ENCODE measurements at regions not wholly inside any gene's neighbourhood (a gene's known extent, or its start where the extent isn't known, plus 50 kb on each side); places are given as distances from the start of the nearest gene placed in this dataset.

GRCh38 chr7:83882551-83882950 lies 233.6 kb upstream of the SEMA3E start:
- Histone ChIP-seq H3K36me3 (ENCODE audit: control insufficient read depth in 2 of 2, insufficient read depth in 1 of 2, low read length in 2 of 2) (no peaks in the 10 kb centered on the region), H3K4me3 (ENCODE audit: low read depth, low read length) (no peak overlapping the region), H3K4me1 (ENCODE audit: control insufficient read depth, insufficient read depth, low read length) (no peaks in the 10 kb centered on the region), H3K27ac (ENCODE audit: extremely low read depth, low read depth, low read length) (no peak overlapping the region), H3K9me3 (ENCODE audit: control insufficient read depth, insufficient read depth, low read depth, low read length) (no peaks in the 10 kb centered on the region)
- TF ChIP-seq YY2 (tag by site-specific recombination; IDR thresholded peaks at IDR 0.05) (no peak), ZNF626 (tag by site-specific recombination; IDR thresholded peaks at IDR 0.05) (no peak), ZNF16 (tag by site-specific recombination; IDR thresholded peaks at IDR 0.05; ENCODE audit: low read depth) (no peak), ZNF544 (tag by site-specific recombination; IDR thresholded peaks at IDR 0.05) (no peak), ZNF19 (tag by site-specific recombination; IDR thresholded peaks at IDR 0.05; ENCODE audit: low read depth) (no peak), ZNF10 (tag by site-specific recombination; IDR thresholded peaks at IDR 0.05) (no peak), ZNF37A (tag by site-specific recombination; IDR thresholded peaks at IDR 0.05) (no peak), ZNF138 (tag by site-specific recombination; IDR thresholded peaks at IDR 0.05; ENCODE audit: borderline replicate concordance) (no peak), ZXDB (tag by site-specific recombination; IDR thresholded peaks at IDR 0.05) (no peak), ZNF558 (tag by site-specific recombination; IDR thresholded peaks at IDR 0.05) (no peak), SP2 (tag by site-specific recombination; IDR thresholded peaks at IDR 0.05) (no peak), ZSCAN5A (tag by site-specific recombination; IDR thresholded peaks at IDR 0.05) (no peak), CTCF (tag by site-specific recombination; IDR thresholded peaks at IDR 0.05) (no peak), ZBTB17 (tag by site-specific recombination; IDR thresholded peaks at IDR 0.05) (no peak), HIC1 (tag by site-specific recombination; IDR thresholded peaks at IDR 0.05) (no peak)
- TF ChIP-seq, protein P1, sequence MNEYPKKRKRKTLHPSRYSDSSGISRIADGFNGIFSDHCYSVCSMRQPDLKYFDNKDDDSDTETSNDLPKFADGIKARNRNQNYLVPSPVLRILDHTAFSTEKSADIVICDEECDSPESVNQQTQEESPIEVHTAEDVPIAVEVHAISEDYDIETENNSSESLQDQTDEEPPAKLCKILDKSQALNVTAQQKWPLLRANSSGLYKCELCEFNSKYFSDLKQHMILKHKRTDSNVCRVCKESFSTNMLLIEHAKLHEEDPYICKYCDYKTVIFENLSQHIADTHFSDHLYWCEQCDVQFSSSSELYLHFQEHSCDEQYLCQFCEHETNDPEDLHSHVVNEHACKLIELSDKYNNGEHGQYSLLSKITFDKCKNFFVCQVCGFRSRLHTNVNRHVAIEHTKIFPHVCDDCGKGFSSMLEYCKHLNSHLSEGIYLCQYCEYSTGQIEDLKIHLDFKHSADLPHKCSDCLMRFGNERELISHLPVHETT (tag by site-specific recombination; IDR thresholded peaks at IDR 0.05), result no peak
- POLR2A ChIA-PET, result interaction anchor here (0.6 kb wide), 1 partner anchor 25 kb away, joined by 5 read pairs; no protein-coding TSS in a partner anchor
- CTCF ChIA-PET, result interaction anchor here (0.6 kb wide), 1 partner anchor 8 kb away, joined by 3 read pairs; no protein-coding TSS in a partner anchor

- no peaks in the 10 kb centered on the region for H3K4me1 ChIP-seq (ENCODE audit: control insufficient read depth, insufficient read depth, low read length)
- CTCF ChIA-PET, result interaction anchor here (0.8 kb wide), 1 partner anchor 30 kb away, joined by 3 read pairs; no protein-coding TSS in a partner anchor
- POLR2A ChIA-PET, result no interaction called here
- H3K9me3 ChIP-seq (ENCODE audit: control insufficient read depth, insufficient read depth, low read depth, low read length), result no peaks in the 10 kb centered on the region
- no peaks in the 10 kb centered on the region for H3K36me3 ChIP-seq (ENCODE audit: control insufficient read depth in 2 of 2, insufficient read depth in 1 of 2, low read length in 2 of 2)
- H3K4me3 ChIP-seq (ENCODE audit: low read depth, low read length), result no peak overlapping the region
- H3K27ac ChIP-seq (ENCODE audit: extremely low read depth, low read depth, low read length), result no peak overlapping the region
- TF ChIP-seq KLF1 (tag by site-specific recombination; IDR thresholded peaks at IDR 0.05) (no peak), SP3 (tag by site-specific recombination; IDR thresholded peaks at IDR 0.05) (no peak), ZBTB7A (tag by site-specific recombination; IDR thresholded peaks at IDR 0.05; ENCODE audit: low read depth) (no peak), ZNF561 (tag by site-specific recombination; IDR thresholded peaks at IDR 0.05; ENCODE audit: borderline replicate concordance) (no peak), ZNF560 (tag by site-specific recombination; IDR thresholded peaks at IDR 0.05; ENCODE audit: borderline replicate concordance) (no peak), ZNF16 (tag by site-specific recombination; IDR thresholded peaks at IDR 0.05; ENCODE audit: low read depth) (no peak), ZNF670 (tag by site-specific recombination; IDR thresholded peaks at IDR 0.05; ENCODE audit: low read depth) (no peak), ZNF280C (tag by site-specific recombination; IDR thresholded peaks at IDR 0.05) (no peak), ZNF707 (tag by site-specific recombination; IDR thresholded peaks at IDR 0.05) (no peak), MZF1 (tag by site-specific recombination; IDR thresholded peaks at IDR 0.05; ENCODE audit: borderline replicate concordance) (no peak)
- TF ChIP-seq, protein P2, sequence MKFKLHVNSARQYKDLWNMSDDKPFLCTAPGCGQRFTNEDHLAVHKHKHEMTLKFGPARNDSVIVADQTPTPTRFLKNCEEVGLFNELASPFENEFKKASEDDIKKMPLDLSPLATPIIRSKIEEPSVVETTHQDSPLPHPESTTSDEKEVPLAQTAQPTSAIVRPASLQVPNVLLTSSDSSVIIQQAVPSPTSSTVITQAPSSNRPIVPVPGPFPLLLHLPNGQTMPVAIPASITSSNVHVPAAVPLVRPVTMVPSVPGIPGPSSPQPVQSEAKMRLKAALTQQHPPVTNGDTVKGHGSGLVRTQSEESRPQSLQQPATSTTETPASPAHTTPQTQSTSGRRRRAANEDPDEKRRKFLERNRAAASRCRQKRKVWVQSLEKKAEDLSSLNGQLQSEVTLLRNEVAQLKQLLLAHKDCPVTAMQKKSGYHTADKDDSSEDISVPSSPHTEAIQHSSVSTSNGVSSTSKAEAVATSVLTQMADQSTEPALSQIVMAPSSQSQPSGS (tag by site-specific recombination; IDR thresholded peaks at IDR 0.05; ENCODE audit: low read depth), result no peak
Observed at GRCh38 chr7:83879063-83879462, 230.1 kb upstream of the SEMA3E start.

Data from HEK293 (cell line).